Dedifferentiated amniotic fluid mesenchymal stem cell (primary cell): ENCODE measurements at regions not wholly inside any gene's neighbourhood (a gene's known extent, or its start where the extent isn't known, plus 50 kb on each side); places are given as distances from the start of the nearest gene placed in this dataset.

Experiments
- DNase-seq: peaks from one replicate; pipeline ENCODE4 v3.0.0-alpha.2; 2016; ENCODE audit errors: extremely low spot score

DNA sequence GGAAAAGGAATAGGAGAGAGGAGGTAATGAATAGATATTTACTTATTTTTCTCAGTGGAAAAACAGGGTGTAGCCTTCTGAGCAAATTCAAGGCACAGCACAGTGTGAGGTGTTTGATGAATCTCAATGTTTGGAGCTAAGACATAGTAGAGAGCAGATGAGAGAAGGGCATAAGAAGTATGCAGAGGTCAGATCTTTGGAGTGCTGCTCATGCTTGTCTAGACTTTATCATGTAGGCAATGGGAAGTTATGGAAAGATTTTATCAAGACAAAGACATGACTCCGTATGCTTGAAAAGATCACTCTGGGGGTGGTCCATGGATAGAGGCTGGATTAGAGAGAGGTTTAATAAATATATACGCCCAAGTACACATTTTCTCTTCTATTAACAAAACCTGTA, 217.0 kb upstream of the CNR1 start:
- no peak for DNase-seq

- no peak for DNase-seq
Measured at GRCh38 chr6:88381289-88381642, 215.1 kb upstream of the CNR1 start.

- no peak for DNase-seq
Measured at GRCh38 chr6:88380618-88381288, 214.6 kb upstream of the CNR1 start.

DNA sequence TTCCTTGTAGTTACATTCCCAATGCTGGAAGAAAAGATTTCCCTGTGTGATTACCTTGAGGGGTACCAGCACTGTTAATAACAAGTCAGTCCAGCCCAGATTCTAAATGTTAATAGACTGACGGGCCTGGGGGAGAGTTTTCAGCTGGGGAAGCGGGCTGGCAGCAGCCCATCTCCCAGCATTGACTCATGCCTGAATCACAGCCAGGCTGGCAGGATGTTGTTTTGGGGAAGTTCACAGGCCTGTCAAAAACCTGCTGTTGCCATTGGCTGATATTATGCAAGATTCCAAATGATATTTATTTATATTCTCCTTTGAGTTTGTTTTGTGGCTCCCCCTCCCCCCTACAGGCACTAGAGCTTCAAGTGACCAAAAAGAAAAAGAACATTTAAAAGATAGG, 213.9 kb upstream of the CNR1 start:
- DNase-seq = peak; percentile 42

DNA sequence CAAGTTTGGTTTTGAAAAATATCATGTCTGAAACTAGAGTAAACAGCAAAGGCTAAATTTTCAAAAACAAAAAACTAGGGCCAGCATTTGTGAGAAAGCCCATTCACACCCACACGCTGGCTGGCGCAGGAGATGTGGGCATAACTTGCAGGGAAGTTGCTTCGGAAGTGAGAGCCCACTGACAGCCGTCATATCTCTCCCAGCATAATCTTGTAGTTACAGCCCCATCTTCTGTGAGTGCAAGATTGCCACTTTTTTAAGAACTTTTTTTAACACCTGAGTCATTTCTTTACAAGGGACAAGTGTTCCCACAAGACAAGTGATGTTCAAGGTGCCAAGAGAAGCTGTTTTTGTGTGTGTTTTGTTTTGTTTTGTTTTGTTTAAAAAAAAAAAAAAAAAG, 212.5 kb upstream of the CNR1 start:
- DNase-seq = no peak

DNA sequence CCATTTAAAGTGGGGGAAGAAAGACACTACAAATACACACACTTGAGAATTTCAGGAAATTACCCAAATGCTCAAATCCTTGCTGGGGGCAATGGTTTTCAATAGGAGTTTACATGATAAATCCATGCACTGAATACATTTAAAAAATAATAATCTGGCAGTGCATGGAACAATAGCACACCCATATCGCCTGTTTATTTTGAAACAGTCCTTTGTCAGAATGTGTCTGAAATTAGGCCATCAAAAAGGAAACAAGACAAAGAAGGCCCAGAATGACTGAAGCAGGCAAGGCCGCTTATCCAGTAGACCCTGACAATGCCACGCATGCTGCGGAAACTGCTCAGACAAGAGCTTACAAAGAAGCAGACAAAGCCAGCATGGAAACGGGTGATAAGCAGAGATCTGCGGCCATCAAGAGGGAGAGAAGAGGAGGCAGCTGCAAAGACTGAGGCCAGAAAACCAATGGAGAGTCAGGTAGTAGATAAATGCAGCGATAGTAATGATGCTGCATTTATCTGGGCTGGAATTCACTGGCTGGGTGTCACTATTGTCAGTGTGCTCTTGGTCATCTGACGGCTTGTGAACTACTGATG, 211.9 kb upstream of the CNR1 start:
- DNase-seq = no peak

DNA sequence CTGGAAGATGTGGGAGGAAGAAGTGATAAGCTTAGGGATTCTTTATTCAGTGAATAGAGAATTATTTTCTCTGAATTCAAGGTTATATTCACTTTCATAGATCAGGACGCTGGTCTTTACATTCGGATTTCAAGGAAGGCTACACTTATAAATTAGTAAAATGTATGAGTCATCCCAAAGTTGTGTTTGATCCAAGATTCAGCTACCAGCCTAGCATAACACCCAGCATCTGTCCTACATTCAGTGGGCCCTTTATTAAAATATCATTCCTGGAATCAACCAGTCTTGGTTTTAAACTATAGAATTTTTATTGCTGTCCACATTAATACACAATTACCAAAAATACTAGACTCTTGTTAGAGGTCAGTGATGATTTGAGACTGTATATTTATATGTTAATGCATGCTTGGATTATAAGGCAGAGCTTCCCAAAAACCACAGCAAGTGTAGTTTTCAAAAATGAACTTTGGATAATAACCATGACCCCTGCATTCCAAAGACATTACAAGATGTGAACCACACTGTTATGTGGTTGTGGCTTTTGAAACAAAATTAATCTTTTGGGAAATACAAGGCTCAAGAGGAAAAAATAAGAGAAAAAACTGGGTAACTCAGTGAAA, 210.7 kb upstream of the CNR1 start:
- peak; percentile 52 for DNase-seq

DNA sequence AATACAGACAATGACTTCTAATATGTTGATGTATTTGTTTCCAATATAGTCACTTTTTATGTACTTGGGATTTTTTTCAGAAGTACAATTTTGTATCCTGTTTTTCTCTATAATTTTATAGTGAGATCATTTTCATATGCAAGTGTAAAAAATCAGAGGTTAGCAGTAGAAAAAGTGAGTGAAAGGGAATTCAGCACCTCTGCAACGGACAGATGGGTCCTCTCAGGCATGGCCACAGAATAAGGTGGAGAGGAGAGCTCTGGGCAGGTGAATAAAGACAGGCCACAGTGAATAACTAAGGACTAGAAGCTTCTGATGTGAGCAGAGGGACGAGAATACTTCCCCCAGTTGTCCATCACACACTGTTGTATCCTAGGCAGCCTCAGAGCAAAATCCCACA, 210.1 kb upstream of the CNR1 start:
- no peak for DNase-seq

GRCh38 chr6:88374553-88374952, 208.4 kb upstream of the CNR1 start:
- no peak for DNase-seq

- DNase-seq = no peak
Measured at GRCh38 chr6:88371480-88371879, 205.3 kb upstream of the CNR1 start.

DNA sequence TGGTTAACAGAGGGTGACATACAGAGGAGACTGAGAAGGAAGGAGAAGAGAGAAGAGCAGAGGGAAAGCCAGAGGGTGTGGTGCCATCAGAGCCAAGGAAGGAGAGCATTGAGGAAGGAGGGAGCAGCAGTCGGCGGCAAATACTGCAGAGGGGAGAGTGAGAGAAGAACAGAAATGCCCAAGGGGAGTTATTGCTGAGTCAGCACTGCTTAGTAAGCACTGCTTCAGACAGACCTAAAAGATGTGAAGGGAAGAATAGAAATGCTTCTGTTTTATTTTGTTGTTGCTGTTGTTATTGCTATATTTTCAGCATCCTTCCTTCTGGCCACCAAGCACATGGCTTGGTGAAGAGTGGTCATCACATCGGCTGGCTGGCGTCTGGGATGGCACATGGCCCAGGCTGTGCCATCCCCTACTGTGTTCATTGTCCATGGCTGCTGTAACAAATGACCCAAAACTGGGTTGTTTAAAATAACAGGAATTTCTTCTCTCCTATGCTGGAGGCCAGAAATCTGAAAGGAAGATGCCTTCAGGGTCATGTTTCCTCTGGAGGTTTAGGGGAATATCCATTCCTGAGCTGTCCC, 204.1 kb upstream of the CNR1 start:
- DNase-seq = no peak

- no peak for DNase-seq
Measured at GRCh38 chr6:88369262-88369661, 203.1 kb upstream of the CNR1 start.

DNA sequence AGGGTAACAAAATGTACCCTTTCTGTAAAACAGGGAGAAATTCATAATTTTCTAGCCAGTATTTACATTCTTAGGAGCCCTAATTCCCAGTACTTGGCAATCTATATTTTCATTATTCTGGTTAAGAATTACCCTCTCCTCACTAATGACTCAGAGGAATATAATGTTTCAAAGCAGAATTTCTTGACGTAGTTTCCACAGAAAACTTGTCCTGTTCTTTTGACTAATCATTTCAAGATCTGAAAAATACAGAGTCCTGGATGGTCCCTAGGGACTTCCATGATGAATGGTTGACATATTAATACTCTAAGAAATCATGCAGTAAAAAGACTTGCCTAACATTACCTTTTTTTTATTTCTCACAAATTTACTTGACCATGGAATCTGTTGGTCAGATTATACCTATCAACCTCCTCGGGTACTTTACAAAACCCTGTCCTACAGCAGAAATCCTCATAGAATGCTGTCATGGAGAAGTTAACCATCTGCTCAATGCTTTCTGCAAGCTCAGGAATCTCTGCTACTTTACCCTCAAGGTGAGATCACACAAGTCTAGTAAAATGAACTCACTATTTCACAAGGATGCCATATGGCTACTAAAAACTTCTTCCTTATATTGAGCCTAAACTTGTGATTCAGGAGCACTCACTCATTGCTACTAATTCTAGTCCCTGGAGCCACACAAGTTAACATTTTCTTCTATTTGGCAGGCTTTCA, 202.1 kb upstream of the CNR1 start:
- DNase-seq = no peak

- DNase-seq = no peak
Measured at GRCh38 chr6:88367248-88367647, 201.1 kb upstream of the CNR1 start.

DNA sequence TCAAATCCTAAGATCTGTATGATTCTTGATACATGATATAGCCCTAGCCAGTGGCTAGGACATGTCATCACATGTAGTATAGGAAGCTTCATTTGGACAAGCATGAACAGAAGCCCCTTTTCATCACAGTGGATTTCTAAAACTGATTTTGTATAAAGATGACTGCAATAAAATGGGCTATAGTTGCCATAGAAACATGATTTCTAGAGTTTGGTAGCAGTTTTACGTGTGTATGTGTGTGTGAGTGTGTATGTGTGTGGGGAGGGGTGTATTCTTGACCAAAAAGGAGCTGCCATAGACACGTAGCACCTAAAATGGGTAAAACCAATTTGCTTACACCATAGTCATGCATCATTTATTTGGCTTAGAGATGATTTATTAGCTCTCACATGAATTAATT, 200.5 kb upstream of the CNR1 start:
- DNase-seq = no peak

DNA sequence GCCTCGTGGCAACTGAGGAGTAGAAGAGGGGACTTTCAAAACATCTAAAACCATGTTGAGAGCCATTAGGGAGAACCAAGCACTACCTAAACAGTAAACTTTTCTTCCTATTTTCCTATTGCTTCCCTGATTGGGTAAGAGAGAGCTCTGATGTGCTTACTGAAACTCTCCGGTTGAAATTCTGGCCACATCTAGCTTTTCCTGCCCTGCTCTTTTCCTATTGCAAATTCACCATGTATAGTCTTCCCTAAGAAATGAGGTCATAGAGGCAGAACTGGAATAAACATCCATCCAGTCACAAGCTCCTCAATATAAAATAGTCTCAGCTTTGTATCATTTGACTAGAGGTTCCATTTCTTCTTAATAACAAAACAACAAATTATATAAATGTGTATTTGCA, 199.5 kb upstream of the CNR1 start:
- no peak for DNase-seq

GRCh38 chr6:88365230-88365629, 199.1 kb upstream of the CNR1 start:
- DNase-seq = no peak

DNA sequence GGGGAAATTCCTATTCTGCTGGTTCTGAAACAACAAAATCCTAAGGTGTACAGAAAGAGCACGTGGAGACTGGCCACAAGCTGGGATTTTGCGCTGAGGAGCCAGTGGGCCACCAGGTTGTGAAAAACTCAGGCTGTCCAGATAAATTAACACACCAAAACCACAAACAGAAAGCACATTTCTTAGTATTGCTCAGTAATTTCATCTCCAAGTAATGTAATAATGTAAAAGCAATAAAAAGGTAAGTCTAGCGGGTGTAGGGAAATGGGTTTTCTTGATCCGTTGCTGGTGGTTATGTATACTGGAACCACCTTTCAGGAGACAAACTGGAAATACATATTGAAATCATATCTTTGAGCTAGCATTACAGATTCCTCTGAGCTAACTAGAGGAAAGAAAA, 195.6 kb upstream of the CNR1 start:
- no peak for DNase-seq

DNA sequence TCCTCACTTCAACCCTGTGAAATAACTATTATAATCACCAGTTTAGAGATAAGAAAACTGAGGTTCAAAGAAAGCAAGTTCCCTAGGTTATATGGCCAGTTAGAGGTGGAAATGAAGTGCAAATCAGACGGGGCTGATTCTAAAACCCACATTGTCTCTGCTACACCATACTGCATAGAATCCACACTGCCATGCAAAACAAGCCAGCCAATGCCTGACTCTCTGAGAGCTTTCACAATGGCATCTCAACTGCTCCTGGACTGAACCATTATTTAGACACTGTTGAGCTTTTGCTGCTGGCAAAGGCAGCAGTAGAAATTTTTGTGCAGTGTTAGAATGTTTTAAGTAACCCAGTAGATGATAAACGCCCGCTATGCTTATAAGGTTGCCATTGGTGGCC, 195.2 kb upstream of the CNR1 start:
- DNase-seq = no peak

DNA sequence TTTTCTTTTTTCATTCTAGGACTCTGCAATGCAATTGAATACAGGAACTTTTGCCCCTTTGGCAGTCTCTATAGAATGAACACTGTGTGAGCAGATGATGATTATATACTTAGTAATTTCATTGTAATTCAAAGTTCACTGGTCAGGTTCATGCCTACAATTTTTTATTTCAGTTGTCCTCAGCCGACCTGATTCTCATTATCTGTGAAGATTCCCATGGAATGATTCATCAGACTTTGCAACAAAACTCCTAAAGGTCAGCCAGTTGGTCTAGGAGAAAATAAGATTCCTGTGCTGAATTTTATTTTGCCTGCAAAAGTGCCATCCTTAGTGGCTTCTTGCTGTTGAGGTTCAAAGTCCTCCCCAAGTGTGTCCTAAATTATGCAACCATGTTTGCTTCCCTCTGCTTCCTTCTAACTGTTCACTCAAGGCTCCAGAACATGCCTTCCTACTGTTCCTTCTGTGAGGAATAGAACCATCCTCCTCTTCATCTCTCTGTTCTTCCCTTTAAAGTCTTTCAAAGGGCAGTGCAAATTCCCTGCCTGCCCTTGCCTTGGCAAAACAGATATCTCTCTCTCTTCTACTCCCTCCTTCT, 194.2 kb upstream of the CNR1 start:
- no peak for DNase-seq

DNA sequence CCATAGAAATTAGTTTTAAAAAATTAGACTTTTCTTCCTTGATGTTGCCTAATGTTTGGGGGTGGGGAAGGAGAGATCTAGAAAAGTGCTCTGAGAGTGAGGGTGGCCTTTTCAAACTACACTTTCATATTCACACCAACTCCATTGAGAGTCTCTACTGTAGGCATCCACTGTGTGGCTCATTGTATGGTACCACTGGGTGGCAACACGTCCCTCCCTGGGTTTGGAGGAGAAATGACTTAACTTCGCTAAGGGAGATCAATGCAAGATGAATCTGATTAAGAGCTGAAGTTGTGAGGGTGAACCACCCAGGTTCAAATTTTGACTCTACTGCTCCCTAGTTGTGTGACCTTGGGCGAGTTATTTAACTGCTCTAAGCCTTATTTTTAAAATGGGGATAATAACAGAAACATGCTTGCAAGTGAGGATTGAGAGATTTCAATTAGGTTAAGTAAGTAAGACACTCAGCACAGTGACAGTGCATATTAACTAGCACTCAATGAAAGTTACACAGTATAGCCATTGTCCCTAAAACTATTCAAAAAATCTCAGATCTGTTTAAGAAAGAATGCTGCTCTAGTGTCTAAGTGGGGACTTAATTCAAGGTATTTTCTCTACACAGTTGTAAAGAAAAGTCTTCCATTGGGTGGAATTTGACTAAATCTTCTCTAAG, 193.5 kb upstream of the CNR1 start:
- DNase-seq = no peak

GRCh38 chr6:88358846-88359245, 192.7 kb upstream of the CNR1 start:
- DNase-seq = no peak
